Glomerular visceral epithelial cell (primary cell): ENCODE measurements at regions not wholly inside any gene's neighbourhood (a gene's known extent, or its start where the extent isn't known, plus 50 kb on each side); places are given as distances from the start of the nearest gene placed in this dataset.

Source experiments
- DNase-seq: peaks from one replicate; pipeline ENCODE4 v3.0.0-alpha.2; 2016; ENCODE audit errors: extremely low spot score

DNA sequence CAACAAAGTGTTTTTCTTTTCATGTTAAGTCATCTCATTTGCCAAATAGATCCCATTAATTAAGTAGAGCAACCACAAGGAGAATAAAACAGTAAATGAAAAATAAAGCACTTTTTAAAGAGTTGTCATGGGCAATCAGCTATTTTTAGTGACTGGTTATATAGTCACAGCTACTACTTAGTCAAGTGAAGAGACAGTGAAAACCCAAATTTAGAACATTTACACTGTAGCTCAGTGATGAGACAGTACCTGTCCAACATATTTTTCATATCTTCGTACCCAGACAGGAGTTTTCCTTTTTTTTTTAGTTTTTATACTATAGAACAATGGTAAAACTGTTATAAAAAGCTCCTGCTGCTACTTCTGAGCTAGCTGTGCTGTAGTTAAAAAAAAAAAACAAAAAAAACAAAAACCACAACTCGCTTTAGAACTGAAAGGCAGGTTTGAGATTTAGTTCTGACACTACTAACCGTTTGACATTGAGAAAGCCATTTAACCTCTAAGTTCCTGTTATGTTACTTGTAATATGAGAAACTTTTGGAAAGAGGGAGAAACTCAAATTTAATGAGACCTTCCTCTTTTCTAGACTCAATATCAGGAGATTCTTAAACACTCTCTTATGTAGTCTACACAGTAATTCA lies 777.5 kb downstream of the ADGRL2 start:
- DNase-seq: no peak

DNA sequence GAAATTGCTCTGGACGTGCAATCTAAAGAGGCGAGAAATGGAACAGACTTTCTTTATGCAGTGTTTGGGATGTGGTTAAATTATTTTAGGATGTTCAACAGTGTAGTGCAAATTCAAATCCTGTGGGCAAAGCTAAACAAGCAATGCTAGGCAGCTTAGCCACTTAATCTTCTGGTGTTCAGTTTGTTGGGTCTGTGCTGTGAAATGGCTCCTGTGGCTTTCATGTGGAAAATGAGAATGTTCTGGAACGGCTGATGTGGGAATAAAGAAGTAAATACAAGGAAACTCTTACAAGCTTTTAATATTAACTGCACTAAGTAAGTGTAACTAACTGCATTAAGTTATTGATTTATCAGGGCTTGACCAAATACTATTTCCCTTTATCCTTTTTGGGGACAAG lies 766.6 kb downstream of the ADGRL2 start:
- DNase-seq: no peak

DNA sequence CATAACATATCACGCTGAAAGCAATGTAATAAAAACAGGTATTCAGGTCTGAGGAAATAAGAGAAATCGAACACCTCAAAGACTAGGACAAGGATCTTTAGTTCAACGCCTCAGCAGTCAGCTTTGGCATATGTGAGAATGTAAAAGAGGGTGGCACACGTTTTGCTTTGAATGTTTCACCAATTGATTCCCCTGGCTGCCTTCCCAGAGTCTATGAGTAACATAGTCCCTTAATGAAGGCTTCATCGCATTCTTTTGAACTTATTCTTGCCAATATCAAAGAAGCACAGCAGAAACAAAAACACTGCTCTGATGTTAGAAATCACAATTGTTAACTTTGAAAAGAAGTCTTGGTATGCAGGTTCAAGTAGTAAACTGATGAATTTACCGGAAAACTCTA lies 764.8 kb downstream of the ADGRL2 start:
- peak; percentile 83 for DNase-seq

DNA sequence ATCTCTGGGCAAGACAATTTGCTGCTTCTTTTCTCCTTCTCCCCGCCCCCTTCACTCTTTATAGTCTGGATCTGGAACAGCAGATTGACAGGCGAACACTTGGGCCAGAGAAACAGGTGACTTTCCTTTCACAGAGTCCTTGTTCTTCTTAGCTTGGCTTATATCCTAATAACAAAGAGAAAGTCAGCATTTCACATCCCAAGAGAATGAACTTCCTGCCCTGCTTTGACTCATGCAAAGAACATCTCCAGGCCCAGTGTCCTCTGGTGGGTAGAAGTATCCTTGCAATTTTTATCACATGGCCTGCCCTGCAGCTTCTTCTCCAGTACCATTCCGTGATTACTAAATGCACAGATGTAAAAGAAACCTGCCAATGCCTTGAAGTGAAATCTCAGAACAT lies 764.4 kb downstream of the ADGRL2 start:
- peak; percentile 85 for DNase-seq

DNA sequence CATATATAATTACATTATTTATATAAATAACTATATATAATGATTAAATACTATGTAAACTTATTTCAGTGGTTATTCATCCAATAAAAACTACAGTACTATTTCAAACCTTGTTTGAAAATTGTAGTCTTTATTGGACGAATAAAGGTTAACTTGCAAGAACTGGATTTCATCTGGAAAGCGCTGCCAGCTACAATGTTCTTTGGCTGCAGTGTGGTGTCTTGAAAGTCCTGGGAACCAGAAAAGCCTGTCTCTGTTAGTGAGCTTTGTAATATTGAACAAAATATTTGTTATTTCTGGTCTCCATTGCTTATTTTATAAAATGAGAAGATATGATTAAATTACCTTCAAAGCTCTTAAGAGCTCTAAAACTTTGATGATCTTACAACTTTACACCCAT lies 763.6 kb downstream of the ADGRL2 start:
- DNase-seq: no peak

GRCh38 chr1:82562448-82562847 lies 761.7 kb downstream of the ADGRL2 start:
- no peak for DNase-seq

GRCh38 chr1:82560566-82560965 lies 759.8 kb downstream of the ADGRL2 start:
- DNase-seq: no peak

- no peak for DNase-seq
Measured at GRCh38 chr1:82555501-82555900, 754.8 kb downstream of the ADGRL2 start.

DNA sequence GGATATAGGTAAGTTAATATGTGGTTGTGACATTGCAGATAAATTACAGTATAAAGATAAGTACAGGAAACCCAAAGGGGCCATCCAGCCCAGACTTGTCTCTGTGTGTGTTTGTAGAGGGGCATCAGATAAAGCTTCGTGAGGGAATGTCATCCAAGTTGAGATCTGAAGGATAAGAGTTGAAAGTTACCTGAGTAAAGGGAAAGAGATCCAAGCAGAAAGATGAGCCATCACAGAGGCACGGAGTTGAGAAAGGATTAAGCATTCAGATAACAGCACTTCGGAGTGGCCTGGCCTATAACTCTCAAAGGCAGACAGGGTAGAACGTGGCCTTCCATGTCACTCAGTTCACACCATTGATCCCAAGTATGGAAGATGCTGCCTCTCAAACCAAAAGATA lies 749.1 kb downstream of the ADGRL2 start:
- DNase-seq: no peak

DNA sequence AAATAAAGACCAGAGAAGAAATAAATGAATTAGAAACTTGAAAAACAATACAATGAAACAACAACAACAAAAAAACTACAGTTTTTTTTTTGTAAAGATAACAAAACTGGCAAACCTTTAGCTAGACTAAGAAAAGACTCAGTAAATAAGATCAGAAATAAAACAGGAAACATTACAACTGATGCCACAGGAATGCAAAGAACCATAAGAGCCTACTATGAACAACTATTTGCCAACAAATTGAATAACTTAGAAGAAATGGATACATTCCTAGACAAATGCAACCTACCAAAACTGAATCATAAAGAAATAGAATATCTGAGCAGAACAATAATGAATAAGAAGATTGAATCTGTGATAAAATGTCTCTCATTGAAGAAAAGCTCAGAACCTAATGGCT lies 742.0 kb downstream of the ADGRL2 start:
- no peak for DNase-seq

- DNase-seq: no peak
Measured at GRCh38 chr1:82542141-82542540, 741.4 kb downstream of the ADGRL2 start.

GRCh38 chr1:82540006-82540405 lies 739.3 kb downstream of the ADGRL2 start:
- no peak for DNase-seq

- no peak for DNase-seq
Measured at GRCh38 chr1:82538876-82539275, 738.1 kb downstream of the ADGRL2 start.

- DNase-seq: peak; percentile 51
Measured at GRCh38 chr1:82534996-82535395, 734.3 kb downstream of the ADGRL2 start.

- DNase-seq: no peak
Measured at GRCh38 chr1:82525378-82525777, 724.6 kb downstream of the ADGRL2 start.

DNA sequence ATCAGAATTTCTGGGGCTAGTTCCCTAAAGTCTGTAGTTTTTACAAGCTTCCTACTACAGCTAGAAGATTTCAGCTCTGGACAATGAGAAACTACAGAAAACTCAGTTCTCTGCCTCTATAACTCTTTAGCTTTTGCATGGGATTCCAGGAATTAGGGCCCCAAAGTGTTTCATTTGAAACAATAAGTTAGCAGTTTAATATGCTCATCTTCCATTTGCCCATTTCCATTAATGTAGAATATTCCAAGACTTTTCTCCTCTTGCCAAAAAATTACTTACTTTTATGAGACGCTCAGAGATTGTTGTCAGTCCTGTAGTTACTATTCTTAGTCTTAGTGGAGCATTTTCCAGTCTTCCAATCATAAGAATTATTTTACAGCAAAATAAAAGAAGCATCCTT lies 719.9 kb downstream of the ADGRL2 start:
- DNase-seq: no peak

- DNase-seq: no peak
Measured at GRCh38 chr1:82517586-82517985, 716.9 kb downstream of the ADGRL2 start.

GRCh38 chr1:82515650-82516049 lies 714.9 kb downstream of the ADGRL2 start:
- DNase-seq: no peak

DNA sequence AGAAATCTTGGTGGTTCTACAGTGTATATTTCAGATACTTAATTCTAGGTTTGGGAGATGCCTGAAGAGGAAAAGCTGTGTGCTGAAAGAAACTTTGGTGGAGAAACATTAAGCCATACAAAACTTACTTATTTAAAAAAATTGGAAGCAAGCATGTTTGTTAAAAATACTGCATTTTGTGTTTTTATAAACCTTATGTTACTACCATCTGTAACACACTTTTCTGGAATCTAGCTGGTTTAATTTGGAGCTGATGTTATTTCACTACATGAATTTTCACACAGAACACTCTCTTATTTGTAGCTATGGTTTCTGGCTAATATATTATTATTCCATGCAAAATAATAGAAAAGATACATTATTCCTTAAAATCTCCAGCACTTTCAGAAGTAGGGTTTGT lies 710.7 kb downstream of the ADGRL2 start:
- DNase-seq: no peak

- DNase-seq: no peak
Measured at GRCh38 chr1:82510431-82510830, 709.7 kb downstream of the ADGRL2 start.

DNA sequence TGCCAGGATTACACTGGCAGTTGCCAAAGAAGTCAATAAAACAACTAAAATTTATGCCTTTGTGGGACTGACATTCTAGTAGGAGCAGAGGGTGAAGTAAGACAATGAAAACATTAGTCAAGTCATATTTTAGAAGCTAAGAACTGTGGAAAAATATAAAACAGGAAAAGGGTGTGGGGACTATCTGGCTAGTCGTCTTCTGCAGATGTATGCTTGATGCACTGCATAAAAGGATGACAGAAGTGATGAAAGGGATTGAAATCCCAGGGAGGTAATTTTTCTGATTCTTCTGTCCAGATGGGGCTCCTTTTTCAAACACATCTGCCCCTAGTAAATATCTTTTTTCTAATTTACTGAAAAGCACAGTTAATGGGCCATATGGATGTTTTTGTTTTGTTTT lies 706.3 kb downstream of the ADGRL2 start:
- no peak for DNase-seq

DNA sequence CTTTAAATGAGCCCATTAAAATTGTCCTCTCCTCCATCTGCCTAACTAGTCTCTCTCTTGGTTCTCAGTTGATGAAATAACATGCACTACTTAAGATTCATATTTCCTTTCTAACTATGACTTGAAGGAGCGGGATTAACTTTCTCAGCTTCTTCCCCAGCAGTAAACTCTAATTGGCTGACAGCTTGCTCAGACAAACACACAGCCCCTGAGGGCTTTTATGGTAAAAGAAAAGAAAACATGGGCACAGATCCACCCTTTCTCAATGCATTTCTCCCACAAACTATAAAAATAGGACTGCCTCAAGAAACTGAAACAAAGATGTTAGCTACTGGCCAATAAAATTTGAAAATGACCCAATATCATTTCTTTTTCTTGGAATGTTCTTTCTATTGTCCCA lies 703.1 kb downstream of the ADGRL2 start:
- no peak for DNase-seq

DNA sequence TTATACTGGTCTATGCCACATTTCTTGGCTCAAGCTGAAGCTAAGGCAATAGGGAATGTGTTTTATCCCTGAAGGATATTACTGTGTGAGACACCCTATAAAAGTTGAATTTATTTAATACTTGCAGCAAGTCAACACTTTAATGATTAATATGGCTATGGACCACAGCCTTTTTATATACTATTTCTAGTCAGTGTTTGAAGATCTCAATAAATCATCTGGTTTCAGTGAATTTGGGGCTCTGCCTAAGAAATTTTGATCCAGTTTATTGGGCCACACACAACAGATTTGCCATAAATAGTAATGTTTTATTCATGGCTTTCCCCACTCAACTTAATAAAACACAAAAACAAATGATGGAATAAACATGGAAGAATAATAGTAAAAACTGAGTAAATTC lies 698.3 kb downstream of the ADGRL2 start:
- no peak for DNase-seq

DNA sequence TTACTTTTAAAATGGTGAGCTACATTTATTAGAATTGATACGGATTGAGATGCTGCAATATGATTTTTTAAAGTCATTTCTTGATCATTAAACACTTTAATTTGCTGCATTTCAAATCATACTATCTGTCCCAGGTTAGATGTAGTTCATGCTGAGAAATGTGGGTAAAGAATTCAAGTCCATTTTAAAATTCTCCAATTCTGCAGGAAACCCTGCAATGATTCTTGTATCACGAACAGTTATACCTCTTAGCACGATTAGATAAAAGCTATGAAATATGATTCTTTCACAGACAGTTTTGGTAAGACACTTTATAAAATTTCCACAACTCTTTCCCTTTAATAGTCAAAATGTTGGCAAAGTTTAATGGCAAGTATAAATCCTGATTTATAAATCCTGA lies 693.4 kb downstream of the ADGRL2 start:
- DNase-seq: no peak
